DOHH2 (cell line): ENCODE measurements at regions not wholly inside any gene's neighbourhood (a gene's known extent, or its start where the extent isn't known, plus 50 kb on each side); places are given as distances from the start of the nearest gene placed in this dataset.
"Not testable (repeated sequence)": the region's sequence is repeated elsewhere in the genome, so short reads cannot be mapped to it uniquely, and the experiment has no call there.

ENCODE experiments used
- CTCF ChIP-seq: fragments of 200-600 bp; sonication (generic); IDR thresholded peaks from one replicate; pipeline ENCODE4 v1.5.1; 2014; ENCODE audit warnings: antibody characterized with exemption, mild to moderate bottlenecking, low read depth, low read length; ENCODE audit not compliant: poor library complexity, severe bottlenecking
- EZH2phosphoT487 ChIP-seq: fragments of 200-600 bp; sonication (generic); IDR thresholded peaks from 2 replicates; pipeline ENCODE4 v1.6.1; 2017; ENCODE audit warnings: borderline replicate concordance, mild to moderate bottlenecking, antibody characterized with exemption, low read length, moderate library complexity, mixed read lengths

GRCh38 chr1:238327033-238327432 is 436.3 kb upstream of the ZP4 start:
- not testable (repeated sequence) for TF ChIP-seq CTCF, EZH2phosphoT487
